PC-3 (cell line): ENCODE measurements at regions not wholly inside any gene's neighbourhood (a gene's known extent, or its start where the extent isn't known, plus 50 kb on each side); places are given as distances from the start of the nearest gene placed in this dataset.
"Not testable (repeated sequence)": the region's sequence is repeated elsewhere in the genome, so short reads cannot be mapped to it uniquely, and the experiment has no call there.

Source experiments
- CTCF ChIP-seq: fragments of 300-600 bp; sonication (generic); conservative IDR thresholded peaks from 2 replicates; pipeline ENCODE4 v1.5.1; 2017; ENCODE audit warnings: antibody characterized with exemption, low read depth, mild to moderate bottlenecking, low read length
- EZH2 ChIP-seq: fragments of 300-600 bp; sonication (generic); IDR thresholded peaks from one replicate; pipeline ENCODE4 v1.6.1; 2017; ENCODE audit warnings: antibody characterized with exemption, mild to moderate bottlenecking, low read length; ENCODE audit not compliant: unreplicated experiment
- EZH2phosphoT487 ChIP-seq: fragments of 300-600 bp; sonication (generic); IDR thresholded peaks from 2 replicates; pipeline ENCODE4 v1.6.1; 2018; ENCODE audit warnings: mild to moderate bottlenecking, antibody characterized with exemption, low read length, borderline replicate concordance

GRCh38 chr3:178942261-178942660 lies 129.3 kb downstream of the ZMAT3 start:
- not testable (repeated sequence) for TF ChIP-seq CTCF, EZH2phosphoT487, EZH2
